Liver (tissue), 8 donors: ENCODE measurements at regions not wholly inside any gene's neighbourhood (a gene's known extent, or its start where the extent isn't known, plus 50 kb on each side); places are given as distances from the start of the nearest gene placed in this dataset.

Source experiments
- DNase-seq: peaks from one replicate; pipeline ENCODE4 v3.0.0-alpha.2; 2017; ENCODE audit warnings: low spot score
- H3K27ac ChIP-seq, 2 donors: one replicate each; pipeline ENCODE4 v1.7.0; 2013; ENCODE audit warnings: inconsistent platforms in 2 of 2, low read length in 2 of 2, control low read depth in 1 of 2, low read depth in 1 of 2, mild to moderate bottlenecking in 1 of 2
- H3K27me3 ChIP-seq, 4 donors: one replicate each; pipeline versions ENCODE4 v1.6.1 to v1.7.0; 2013; ENCODE audit warnings: low read length in 3 of 4, inconsistent platforms in 1 of 4, mild to moderate bottlenecking in 1 of 4, moderate library complexity in 1 of 4; ENCODE audit not compliant: control insufficient read depth in 4 of 4, insufficient read depth in 4 of 4
- H3K36me3 ChIP-seq, 4 donors: one replicate each; pipeline versions ENCODE4 v1.6.1 to v1.7.0; 2013; ENCODE audit warnings: low read length in 3 of 4, mild to moderate bottlenecking in 3 of 4, low read depth in 1 of 4, moderate library complexity in 1 of 4; ENCODE audit not compliant: control insufficient read depth in 4 of 4, insufficient read depth in 3 of 4
- H3K4me1 ChIP-seq, 4 donors: one replicate each; pipeline versions ENCODE4 v1.6.1 to v1.7.0; 2013; ENCODE audit warnings: low read length in 3 of 4, mild to moderate bottlenecking in 3 of 4, moderate library complexity in 1 of 4; ENCODE audit not compliant: control insufficient read depth in 4 of 4, insufficient read depth in 4 of 4
- H3K4me3 ChIP-seq, 3 donors: one replicate each; pipeline versions ENCODE4 v1.6.1 to v1.7.0; 2013; ENCODE audit warnings: low read length in 3 of 3, control low read depth in 1 of 3, low read depth in 1 of 3, mild to moderate bottlenecking in 1 of 3
- H3K9ac ChIP-seq, 2 donors: one replicate each; pipeline ENCODE4 v1.7.0; 2013; ENCODE audit warnings: low read length in 2 of 2, mild to moderate bottlenecking in 2 of 2, moderate library complexity in 2 of 2, control low read depth in 1 of 2, low read depth in 1 of 2
- H3K9me3 ChIP-seq, 4 donors: one replicate each; pipeline versions ENCODE4 v1.6.1 to v1.7.0; 2013; ENCODE audit warnings: low read length in 3 of 4; ENCODE audit not compliant: control insufficient read depth in 4 of 4
- EGR1 ChIP-seq, 2 donors: IDR thresholded peaks; 2 replicates each; pipeline ENCODE4 v1.6.1; 2016 to 2018; ENCODE audit warnings: antibody characterized with exemption in 2 of 2, low read depth in 2 of 2
- FOXA1 ChIP-seq: IDR thresholded peaks from 2 replicates; pipeline ENCODE4 v1.6.1; 2016; ENCODE audit warnings: antibody characterized with exemption
- FOXA2 ChIP-seq: IDR thresholded peaks from 2 replicates; pipeline ENCODE4 v1.6.1; 2016; ENCODE audit warnings: antibody characterized with exemption
- GABPA ChIP-seq, 2 donors: IDR thresholded peaks in 1 of 2; conservative IDR thresholded peaks in 1 of 2; 2 replicates each; pipeline ENCODE4 v1.6.1; 2016; ENCODE audit warnings: antibody characterized with exemption in 2 of 2, mild to moderate bottlenecking in 1 of 2, moderate library complexity in 1 of 2
- HNF4A ChIP-seq, 2 donors: conservative IDR thresholded peaks; 2 replicates each; pipeline ENCODE4 v1.6.1; 2016; ENCODE audit warnings: antibody characterized with exemption in 2 of 2, mild to moderate bottlenecking in 2 of 2
- JUND ChIP-seq, 2 donors: IDR thresholded peaks; 2 replicates each; pipeline ENCODE4 v1.6.1; 2016; ENCODE audit warnings: antibody characterized with exemption in 2 of 2
- NR2F2 ChIP-seq: IDR thresholded peaks from 2 replicates; pipeline ENCODE4 v1.6.1; 2016; ENCODE audit warnings: antibody characterized with exemption
- RAD21 ChIP-seq, 2 donors: IDR thresholded peaks; 2 replicates each; pipeline ENCODE4 v1.6.1; 2016; ENCODE audit warnings: antibody characterized with exemption in 2 of 2, mild to moderate bottlenecking in 2 of 2
- RXRA ChIP-seq, 2 donors: IDR thresholded peaks; 2 replicates each; pipeline ENCODE4 v1.6.1; 2017 to 2018; ENCODE audit warnings: antibody characterized with exemption in 2 of 2, mild to moderate bottlenecking in 1 of 2
- SP1 ChIP-seq: IDR thresholded peaks from 2 replicates; pipeline ENCODE4 v1.6.1; 2018; ENCODE audit warnings: antibody characterized with exemption, mild to moderate bottlenecking
- TAF1 ChIP-seq: conservative IDR thresholded peaks from 2 replicates; pipeline ENCODE4 v1.6.1; 2016; ENCODE audit warnings: antibody characterized with exemption, mild to moderate bottlenecking
- YY1 ChIP-seq: IDR thresholded peaks from 2 replicates; pipeline ENCODE4 v1.6.1; 2016; ENCODE audit warnings: antibody characterized with exemption, mild to moderate bottlenecking
- WGBS: extraction: QIAGEN DNeasy Blood & Tissue Kit; methylation state at CpG from one replicate; pipeline ENCODE4 v1.1.7; 2013; 5-methylcytosine and 5-hydroxymethylcytosine counted together
- TF ChIP-seq, protein P1 (sequence below): fragments of 150-350 bp; IDR thresholded peaks from 2 replicates; pipeline ENCODE4 v1.5.1; 2017; ENCODE audit warnings: improper control_type of control experiment, low read depth, low read length; ENCODE audit not compliant: missing input control
- TF ChIP-seq, protein P2 (sequence below): IDR thresholded peaks from 2 replicates; pipeline ENCODE4 v1.6.1; 2016; ENCODE audit warnings: antibody characterized with exemption
- TF ChIP-seq, protein P3 (sequence below): IDR thresholded peaks from 2 replicates; pipeline ENCODE4 v1.6.1; 2016; ENCODE audit warnings: antibody characterized with exemption
- TF ChIP-seq, protein P4 (sequence below): IDR thresholded peaks from 2 replicates; pipeline ENCODE4 v1.6.1; 2016; ENCODE audit warnings: antibody characterized with exemption
- TF ChIP-seq, protein P5 (sequence below): IDR thresholded peaks from 2 replicates; pipeline ENCODE4 v1.6.1; 2016; ENCODE audit warnings: antibody characterized with exemption, mild to moderate bottlenecking
- donor health status: healthy.
- donor health status: healthy.
- donor health status: healthy.
- donor health status: healthy.
- donor health status: healthy.

- TF ChIP-seq, protein P1, sequence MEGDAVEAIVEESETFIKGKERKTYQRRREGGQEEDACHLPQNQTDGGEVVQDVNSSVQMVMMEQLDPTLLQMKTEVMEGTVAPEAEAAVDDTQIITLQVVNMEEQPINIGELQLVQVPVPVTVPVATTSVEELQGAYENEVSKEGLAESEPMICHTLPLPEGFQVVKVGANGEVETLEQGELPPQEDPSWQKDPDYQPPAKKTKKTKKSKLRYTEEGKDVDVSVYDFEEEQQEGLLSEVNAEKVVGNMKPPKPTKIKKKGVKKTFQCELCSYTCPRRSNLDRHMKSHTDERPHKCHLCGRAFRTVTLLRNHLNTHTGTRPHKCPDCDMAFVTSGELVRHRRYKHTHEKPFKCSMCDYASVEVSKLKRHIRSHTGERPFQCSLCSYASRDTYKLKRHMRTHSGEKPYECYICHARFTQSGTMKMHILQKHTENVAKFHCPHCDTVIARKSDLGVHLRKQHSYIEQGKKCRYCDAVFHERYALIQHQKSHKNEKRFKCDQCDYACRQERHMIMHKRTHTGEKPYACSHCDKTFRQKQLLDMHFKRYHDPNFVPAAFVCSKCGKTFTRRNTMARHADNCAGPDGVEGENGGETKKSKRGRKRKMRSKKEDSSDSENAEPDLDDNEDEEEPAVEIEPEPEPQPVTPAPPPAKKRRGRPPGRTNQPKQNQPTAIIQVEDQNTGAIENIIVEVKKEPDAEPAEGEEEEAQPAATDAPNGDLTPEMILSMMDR: no peak
- TF ChIP-seq RXRA (IDR thresholded peaks at IDR 0.05): no peak
- no peak for TF ChIP-seq EGR1 (IDR thresholded peaks at IDR 0.05; ENCODE audit: low read depth in 2 of 2)
- TF ChIP-seq RAD21 (IDR thresholded peaks at IDR 0.05): no peak
These were observed 119.7 kb downstream of the INHBB start (continued) for GRCh38 chr2:120465701-120465988.

GRCh38 chr2:120465989-120466703 is 120.2 kb downstream of the INHBB start:
- TF ChIP-seq EGR1 (IDR thresholded peaks at IDR 0.05; ENCODE audit: low read depth in 2 of 2) (no peak), YY1 (no peak), RXRA (IDR thresholded peaks at IDR 0.05) (no peak), SP1 (no peak), FOXA1 (no peak), GABPA (IDR thresholded peaks at IDR 0.05 in 1 of 2, conservative IDR thresholded peaks at IDR 0.05 in 1 of 2) (no peak), TAF1 (no peak), RAD21 (IDR thresholded peaks at IDR 0.05) (no peak), JUND (IDR thresholded peaks at IDR 0.05) (no peak), HNF4A (conservative IDR thresholded peaks at IDR 0.05) (no peak), FOXA2 (no peak), NR2F2 (no peak)
- TF ChIP-seq, protein P2, sequence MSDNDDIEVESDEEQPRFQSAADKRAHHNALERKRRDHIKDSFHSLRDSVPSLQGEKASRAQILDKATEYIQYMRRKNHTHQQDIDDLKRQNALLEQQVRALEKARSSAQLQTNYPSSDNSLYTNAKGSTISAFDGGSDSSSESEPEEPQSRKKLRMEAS: no peak
- TF ChIP-seq, protein P3, sequence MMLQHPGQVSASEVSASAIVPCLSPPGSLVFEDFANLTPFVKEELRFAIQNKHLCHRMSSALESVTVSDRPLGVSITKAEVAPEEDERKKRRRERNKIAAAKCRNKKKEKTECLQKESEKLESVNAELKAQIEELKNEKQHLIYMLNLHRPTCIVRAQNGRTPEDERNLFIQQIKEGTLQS: no peak
- TF ChIP-seq, protein P4, sequence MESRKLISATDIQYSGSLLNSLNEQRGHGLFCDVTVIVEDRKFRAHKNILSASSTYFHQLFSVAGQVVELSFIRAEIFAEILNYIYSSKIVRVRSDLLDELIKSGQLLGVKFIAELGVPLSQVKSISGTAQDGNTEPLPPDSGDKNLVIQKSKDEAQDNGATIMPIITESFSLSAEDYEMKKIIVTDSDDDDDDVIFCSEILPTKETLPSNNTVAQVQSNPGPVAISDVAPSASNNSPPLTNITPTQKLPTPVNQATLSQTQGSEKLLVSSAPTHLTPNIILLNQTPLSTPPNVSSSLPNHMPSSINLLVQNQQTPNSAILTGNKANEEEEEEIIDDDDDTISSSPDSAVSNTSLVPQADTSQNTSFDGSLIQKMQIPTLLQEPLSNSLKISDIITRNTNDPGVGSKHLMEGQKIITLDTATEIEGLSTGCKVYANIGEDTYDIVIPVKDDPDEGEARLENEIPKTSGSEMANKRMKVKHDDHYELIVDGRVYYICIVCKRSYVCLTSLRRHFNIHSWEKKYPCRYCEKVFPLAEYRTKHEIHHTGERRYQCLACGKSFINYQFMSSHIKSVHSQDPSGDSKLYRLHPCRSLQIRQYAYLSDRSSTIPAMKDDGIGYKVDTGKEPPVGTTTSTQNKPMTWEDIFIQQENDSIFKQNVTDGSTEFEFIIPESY: no peak
- TF ChIP-seq, protein P5, sequence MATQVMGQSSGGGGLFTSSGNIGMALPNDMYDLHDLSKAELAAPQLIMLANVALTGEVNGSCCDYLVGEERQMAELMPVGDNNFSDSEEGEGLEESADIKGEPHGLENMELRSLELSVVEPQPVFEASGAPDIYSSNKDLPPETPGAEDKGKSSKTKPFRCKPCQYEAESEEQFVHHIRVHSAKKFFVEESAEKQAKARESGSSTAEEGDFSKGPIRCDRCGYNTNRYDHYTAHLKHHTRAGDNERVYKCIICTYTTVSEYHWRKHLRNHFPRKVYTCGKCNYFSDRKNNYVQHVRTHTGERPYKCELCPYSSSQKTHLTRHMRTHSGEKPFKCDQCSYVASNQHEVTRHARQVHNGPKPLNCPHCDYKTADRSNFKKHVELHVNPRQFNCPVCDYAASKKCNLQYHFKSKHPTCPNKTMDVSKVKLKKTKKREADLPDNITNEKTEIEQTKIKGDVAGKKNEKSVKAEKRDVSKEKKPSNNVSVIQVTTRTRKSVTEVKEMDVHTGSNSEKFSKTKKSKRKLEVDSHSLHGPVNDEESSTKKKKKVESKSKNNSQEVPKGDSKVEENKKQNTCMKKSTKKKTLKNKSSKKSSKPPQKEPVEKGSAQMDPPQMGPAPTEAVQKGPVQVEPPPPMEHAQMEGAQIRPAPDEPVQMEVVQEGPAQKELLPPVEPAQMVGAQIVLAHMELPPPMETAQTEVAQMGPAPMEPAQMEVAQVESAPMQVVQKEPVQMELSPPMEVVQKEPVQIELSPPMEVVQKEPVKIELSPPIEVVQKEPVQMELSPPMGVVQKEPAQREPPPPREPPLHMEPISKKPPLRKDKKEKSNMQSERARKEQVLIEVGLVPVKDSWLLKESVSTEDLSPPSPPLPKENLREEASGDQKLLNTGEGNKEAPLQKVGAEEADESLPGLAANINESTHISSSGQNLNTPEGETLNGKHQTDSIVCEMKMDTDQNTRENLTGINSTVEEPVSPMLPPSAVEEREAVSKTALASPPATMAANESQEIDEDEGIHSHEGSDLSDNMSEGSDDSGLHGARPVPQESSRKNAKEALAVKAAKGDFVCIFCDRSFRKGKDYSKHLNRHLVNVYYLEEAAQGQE: no peak
- TF ChIP-seq, protein P1: no peak
- Histone ChIP-seq H3K4me1 (peaks cover 12 to 26% (median 23%) of the 10 kb centered on the region in 4 donors), H3K27me3 (no peaks in the 10 kb centered on the region), H3K36me3 (no peaks in the 10 kb centered on the region), H3K9me3 (no peaks in the 10 kb centered on the region), H3K9ac (no peak overlapping the region), H3K4me3 (no peak overlapping the region), H3K27ac (no peak overlapping the region)
- DNase-seq: no peak
- WGBS: 61% methylated on average over 25 of the region's 25 CpGs
